Left hindlimb (tissue), 1 donor: ENCODE measurements at regions not wholly inside any gene's neighbourhood (a gene's known extent, or its start where the extent isn't known, plus 50 kb on each side); places are given as distances from the start of the nearest gene placed in this dataset.
"Not testable (repeated sequence)": the region's sequence is repeated elsewhere in the genome, so short reads cannot be mapped to it uniquely, and the experiment has no call there.

Source experiments
- DNase-seq: peaks from one replicate; pipeline ENCODE4 v3.0.0-alpha.2; 2018

GRCh38 chr2:160550048-160550447 is 56.4 kb upstream of the RBMS1 start:
- DNase-seq: no peak

GRCh38 chr2:160551259-160551658 is 57.7 kb upstream of the RBMS1 start:
- DNase-seq: no peak

GRCh38 chr2:160555420-160556071 is 61.9 kb upstream of the RBMS1 start:
- no peak for DNase-seq

- DNase-seq: no peak
These were observed 64.3 kb upstream of the RBMS1 start for GRCh38 chr2:160557903-160558302.

- no peak for DNase-seq
These were observed 64.9 kb upstream of the RBMS1 start for GRCh38 chr2:160558531-160558930.

GRCh38 chr2:160561551-160562295 is 68.1 kb upstream of the RBMS1 start:
- DNase-seq: no peak

- DNase-seq: no peak
These were observed 69.1 kb upstream of the RBMS1 start for GRCh38 chr2:160562730-160563129.

GRCh38 chr2:160564591-160564990 is 71.0 kb upstream of the RBMS1 start:
- no peak for DNase-seq

GRCh38 chr2:160565099-160565845 is 71.7 kb upstream of the RBMS1 start:
- DNase-seq: no peak

GRCh38 chr2:160566717-160567116 is 73.1 kb upstream of the RBMS1 start:
- DNase-seq: no peak

GRCh38 chr2:160568856-160569255 is 75.2 kb upstream of the RBMS1 start:
- no peak for DNase-seq

GRCh38 chr2:160570376-160570775 is 76.8 kb upstream of the RBMS1 start:
- no peak for DNase-seq

- DNase-seq: no peak
These were observed 81.0 kb upstream of the RBMS1 start for GRCh38 chr2:160574468-160575140.

GRCh38 chr2:160575368-160575767 is 81.8 kb upstream of the RBMS1 start:
- no peak for DNase-seq

- no peak for DNase-seq
These were observed 82.5 kb upstream of the RBMS1 start for GRCh38 chr2:160576054-160576499.

- DNase-seq: not testable (repeated sequence)
These were observed 83.5 kb upstream of the RBMS1 start for GRCh38 chr2:160577081-160577480.

- DNase-seq: no peak
These were observed 87.4 kb upstream of the RBMS1 start for GRCh38 chr2:160581035-160581434.

GRCh38 chr2:160581448-160581847 is 87.8 kb upstream of the RBMS1 start:
- DNase-seq: no peak

- DNase-seq: no peak
These were observed 88.5 kb upstream of the RBMS1 start for GRCh38 chr2:160582081-160582480.

- DNase-seq: peak; percentile 61
These were observed 89.0 kb upstream of the RBMS1 start for GRCh38 chr2:160582490-160583145.

- no peak for DNase-seq
These were observed 89.5 kb upstream of the RBMS1 start for GRCh38 chr2:160583146-160583535.

- no peak for DNase-seq
These were observed 90.4 kb upstream of the RBMS1 start for GRCh38 chr2:160583813-160584537.
